IPS-20b (cell line): ENCODE measurements at regions not wholly inside any gene's neighbourhood (a gene's known extent, or its start where the extent isn't known, plus 50 kb on each side); places are given as distances from the start of the nearest gene placed in this dataset.
A peak's percentile ranks its signal among the peaks of the same experiment; 100 is the strongest.
"Not testable (repeated sequence)": the region's sequence is repeated elsewhere in the genome, so short reads cannot be mapped to it uniquely, and the experiment has no call there.

Experiments used
- H3K27ac ChIP-seq: one replicate; pipeline ENCODE4 v1.5.1; 2013; ENCODE audit warnings: low read length
- H3K27me3 ChIP-seq: 2 replicates; pipeline ENCODE4 v1.6.1; 2013; ENCODE audit warnings: mild to moderate bottlenecking, low read length, inconsistent platforms; ENCODE audit not compliant: insufficient read depth
- H3K36me3 ChIP-seq: 2 replicates; pipeline ENCODE4 v1.6.1; 2013; ENCODE audit warnings: low read depth, mild to moderate bottlenecking, inconsistent platforms, low read length, moderate library complexity; ENCODE audit not compliant: insufficient read depth
- H3K4me1 ChIP-seq: 2 replicates; pipeline ENCODE4 v1.6.1; 2013; ENCODE audit warnings: mild to moderate bottlenecking, control low read depth, inconsistent platforms, low read length, moderate library complexity; ENCODE audit not compliant: insufficient read depth
- H3K4me3 ChIP-seq: 2 replicates; pipeline ENCODE4 v1.5.1; 2013; ENCODE audit warnings: mild to moderate bottlenecking, low read length, inconsistent platforms
- H3K9ac ChIP-seq: 2 replicates; pipeline ENCODE4 v1.6.1; 2013; ENCODE audit warnings: low read depth, mild to moderate bottlenecking, inconsistent platforms, low read length, moderate library complexity
- H3K9me3 ChIP-seq: 2 replicates; pipeline ENCODE4 v1.6.1; 2013; ENCODE audit warnings: mild to moderate bottlenecking, low read depth, low read length, inconsistent platforms; ENCODE audit not compliant: insufficient read depth

DNA sequence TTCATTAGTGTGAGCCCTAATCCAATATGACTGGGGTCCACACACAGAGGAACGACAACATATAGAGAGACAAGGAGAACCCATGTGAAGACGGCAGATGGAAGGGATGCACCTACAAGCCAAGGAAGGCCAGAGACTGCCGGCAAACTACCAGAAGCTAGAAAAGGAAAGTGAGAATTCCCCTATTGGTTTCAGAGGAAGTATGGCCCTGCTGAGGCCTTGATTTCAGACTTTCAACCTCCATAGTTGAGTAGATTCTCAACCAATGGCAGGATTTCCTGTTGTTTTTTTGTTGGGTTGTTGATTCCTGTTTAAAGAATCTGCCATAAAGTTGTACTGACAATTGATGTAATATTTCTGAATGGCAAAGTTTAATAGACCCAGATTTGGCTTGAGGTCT, 241.5 kb downstream of the SATB2 start:
- Histone ChIP-seq H3K4me3 (no peak overlapping the region), H3K36me3 (no peaks in the 10 kb centered on the region), H3K27me3 (no peaks in the 10 kb centered on the region), H3K4me1 (no peaks in the 10 kb centered on the region), H3K9ac (no peak overlapping the region), H3K27ac (no peak overlapping the region), H3K9me3 (no peaks in the 10 kb centered on the region)

DNA sequence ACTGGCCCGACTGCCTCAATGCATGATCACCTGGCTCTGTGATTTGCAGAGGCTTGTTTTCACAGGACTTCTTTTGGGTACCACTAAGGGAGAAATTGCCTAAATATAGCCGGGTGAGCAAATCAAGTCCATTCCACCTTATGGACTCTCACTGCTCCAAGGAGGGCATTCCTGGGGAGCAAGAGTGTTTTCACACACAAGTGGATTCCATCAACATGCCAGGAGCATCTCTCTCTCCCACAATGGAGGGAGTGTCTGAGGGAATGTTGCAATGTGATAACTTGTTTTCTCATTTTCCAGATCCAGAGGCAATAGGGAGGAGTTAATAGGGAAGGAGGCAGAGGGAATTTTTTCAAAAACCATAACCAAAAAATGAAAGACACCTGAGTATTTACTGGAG, 250.7 kb downstream of the SATB2 start:
- Histone ChIP-seq H3K9ac (no peak overlapping the region), H3K27ac (no peak overlapping the region), H3K4me3 (no peak overlapping the region), H3K27me3 (no peaks in the 10 kb centered on the region), H3K4me1 (no peaks in the 10 kb centered on the region), H3K9me3 (no peaks in the 10 kb centered on the region), H3K36me3 (no peaks in the 10 kb centered on the region)

DNA sequence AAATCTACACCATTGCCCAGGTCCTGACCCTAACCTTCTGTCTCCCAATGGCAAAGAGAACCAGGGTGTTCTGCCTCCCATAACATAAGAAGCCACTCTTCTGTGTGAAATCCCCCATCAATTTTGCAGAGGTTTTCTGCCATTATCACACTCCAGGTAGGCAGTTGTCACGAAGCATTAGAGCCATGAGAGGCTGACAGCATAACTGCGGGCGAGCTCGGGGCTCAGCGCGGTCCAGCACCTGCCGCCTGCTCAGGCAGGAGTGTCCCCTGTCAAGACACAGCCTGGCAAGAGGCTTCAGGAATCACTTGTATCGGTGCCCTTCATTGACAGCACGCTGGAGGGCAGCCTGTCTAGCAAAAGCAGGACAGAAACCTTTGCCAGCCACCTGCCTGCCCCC, 251.2 kb downstream of the SATB2 start:
- Histone ChIP-seq H3K27ac (no peak overlapping the region), H3K4me3 (no peak overlapping the region), H3K27me3 (no peaks in the 10 kb centered on the region), H3K4me1 (no peaks in the 10 kb centered on the region), H3K9me3 (no peaks in the 10 kb centered on the region), H3K9ac (no peak overlapping the region), H3K36me3 (no peaks in the 10 kb centered on the region)

DNA sequence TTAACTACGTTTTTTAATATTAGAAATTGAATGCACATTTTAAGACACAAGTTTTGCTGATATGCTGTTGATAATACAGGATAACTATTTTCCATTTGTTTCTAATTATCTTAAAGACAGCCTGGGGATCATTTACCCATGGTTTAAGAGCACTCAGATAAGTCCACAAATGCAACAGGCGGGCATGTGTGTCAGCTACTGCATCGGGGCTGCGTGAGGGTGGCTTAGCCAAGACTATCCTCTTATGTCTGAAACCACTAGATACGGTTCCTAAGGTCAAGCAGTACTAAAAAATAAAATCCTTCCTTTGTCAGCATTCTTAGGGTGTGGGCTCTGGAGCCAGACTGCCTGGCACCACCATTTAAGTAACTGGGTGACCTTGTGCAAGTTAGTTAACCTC, 254.8 kb downstream of the SATB2 start:
- H3K36me3 ChIP-seq: no peaks in the 10 kb centered on the region
- no peaks in the 10 kb centered on the region for H3K4me1 ChIP-seq
- no peak overlapping the region for H3K9ac ChIP-seq
- no peaks in the 10 kb centered on the region for H3K27me3 ChIP-seq
- no peak overlapping the region for H3K27ac ChIP-seq
- no peaks in the 10 kb centered on the region for H3K9me3 ChIP-seq
- H3K4me3 ChIP-seq: no peak overlapping the region

DNA sequence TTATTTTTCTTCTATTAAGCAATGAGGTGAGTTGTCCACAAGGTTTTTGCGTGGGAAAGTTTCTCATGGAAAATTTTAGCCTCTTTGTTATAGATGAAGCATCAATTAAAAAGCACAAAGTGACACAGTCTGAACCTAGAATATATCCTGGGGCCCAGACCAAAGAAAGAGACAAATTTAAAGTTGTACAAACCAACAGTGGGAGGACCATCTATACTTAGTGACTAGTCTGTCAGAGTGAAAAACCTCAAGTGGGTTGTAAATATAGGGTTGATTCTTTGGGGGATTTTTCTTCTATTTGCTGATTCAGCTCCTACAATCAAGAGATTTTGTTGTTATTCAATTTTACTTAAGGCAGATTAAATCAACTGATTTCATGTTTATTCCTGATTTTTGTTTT, 256.2 kb downstream of the SATB2 start:
- no peak overlapping the region for H3K27ac ChIP-seq
- no peaks in the 10 kb centered on the region for H3K36me3 ChIP-seq
- H3K9me3 ChIP-seq: no peaks in the 10 kb centered on the region
- no peaks in the 10 kb centered on the region for H3K27me3 ChIP-seq
- H3K4me3 ChIP-seq: no peak overlapping the region
- no peak overlapping the region for H3K9ac ChIP-seq
- no peaks in the 10 kb centered on the region for H3K4me1 ChIP-seq

DNA sequence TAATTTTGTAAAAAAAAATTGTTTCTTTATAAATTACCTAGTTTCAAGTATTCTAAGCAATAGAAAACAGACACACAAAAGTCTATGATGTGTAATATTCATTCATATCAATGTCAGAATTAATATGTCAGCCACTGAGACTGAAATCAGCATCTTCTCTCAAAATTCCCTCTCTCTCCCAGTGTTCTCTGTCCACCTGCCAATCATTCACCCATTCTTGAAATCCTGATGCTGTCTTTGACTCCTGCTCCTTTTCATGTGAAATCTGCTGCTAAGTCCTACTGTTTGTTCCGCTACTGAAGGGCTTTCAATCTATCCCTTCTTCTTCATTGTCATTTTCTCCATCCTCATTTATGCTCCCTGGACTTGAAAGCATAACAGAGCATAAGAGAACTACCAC, 257.9 kb downstream of the SATB2 start:
- no peaks in the 10 kb centered on the region for H3K27me3 ChIP-seq
- no peaks in the 10 kb centered on the region for H3K36me3 ChIP-seq
- H3K4me3 ChIP-seq: no peak overlapping the region
- no peak overlapping the region for H3K9ac ChIP-seq
- no peaks in the 10 kb centered on the region for H3K9me3 ChIP-seq
- no peaks in the 10 kb centered on the region for H3K4me1 ChIP-seq
- no peak overlapping the region for H3K27ac ChIP-seq

DNA sequence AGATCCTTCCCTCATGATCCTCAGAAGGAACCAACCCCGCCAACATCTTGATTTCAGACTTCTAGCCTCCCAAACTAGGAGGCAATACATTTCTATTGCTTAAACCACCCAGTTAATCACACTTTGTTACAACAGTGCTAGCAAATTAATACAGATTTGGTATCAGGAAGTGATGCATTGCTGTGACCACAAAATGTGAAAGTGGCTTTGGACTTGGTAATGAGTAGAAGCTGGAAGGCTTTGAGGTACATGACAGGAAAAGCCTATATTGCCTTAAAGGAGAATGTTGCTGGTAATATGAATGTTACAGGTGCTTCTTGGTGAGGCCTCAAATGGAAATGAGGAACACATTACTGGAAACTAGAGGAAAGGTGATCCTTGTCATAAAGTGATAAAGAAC, 260.3 kb downstream of the SATB2 start:
- no peaks in the 10 kb centered on the region for H3K27me3 ChIP-seq
- no peaks in the 10 kb centered on the region for H3K4me1 ChIP-seq
- no peak overlapping the region for H3K4me3 ChIP-seq
- H3K9ac ChIP-seq: no peak overlapping the region
- H3K36me3 ChIP-seq: no peaks in the 10 kb centered on the region
- no peak overlapping the region for H3K27ac ChIP-seq
- H3K9me3 ChIP-seq: no peaks in the 10 kb centered on the region

DNA sequence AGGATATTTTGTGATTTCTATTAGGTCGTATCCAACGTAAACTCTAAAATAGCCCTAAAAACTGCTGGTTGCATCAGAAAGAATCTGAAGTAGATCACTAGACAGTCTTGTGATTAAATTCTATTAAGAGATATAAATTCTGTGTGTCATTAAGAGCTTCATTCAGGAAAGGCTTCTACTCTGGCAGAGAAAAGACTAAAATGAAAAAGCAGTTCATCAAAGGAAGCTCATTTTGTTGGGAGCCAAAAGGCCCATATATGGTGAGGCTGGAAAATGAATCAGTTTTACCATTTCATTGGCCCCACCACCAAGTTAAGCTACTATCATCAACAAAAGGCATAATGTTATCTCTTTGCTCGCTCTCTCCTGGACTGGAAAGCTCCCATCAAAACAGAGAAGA, 261.1 kb downstream of the SATB2 start:
- Histone ChIP-seq H3K4me3 (no peak overlapping the region), H3K27me3 (no peaks in the 10 kb centered on the region), H3K27ac (no peak overlapping the region), H3K36me3 (no peaks in the 10 kb centered on the region), H3K9me3 (no peaks in the 10 kb centered on the region), H3K9ac (no peak overlapping the region), H3K4me1 (no peaks in the 10 kb centered on the region)

DNA sequence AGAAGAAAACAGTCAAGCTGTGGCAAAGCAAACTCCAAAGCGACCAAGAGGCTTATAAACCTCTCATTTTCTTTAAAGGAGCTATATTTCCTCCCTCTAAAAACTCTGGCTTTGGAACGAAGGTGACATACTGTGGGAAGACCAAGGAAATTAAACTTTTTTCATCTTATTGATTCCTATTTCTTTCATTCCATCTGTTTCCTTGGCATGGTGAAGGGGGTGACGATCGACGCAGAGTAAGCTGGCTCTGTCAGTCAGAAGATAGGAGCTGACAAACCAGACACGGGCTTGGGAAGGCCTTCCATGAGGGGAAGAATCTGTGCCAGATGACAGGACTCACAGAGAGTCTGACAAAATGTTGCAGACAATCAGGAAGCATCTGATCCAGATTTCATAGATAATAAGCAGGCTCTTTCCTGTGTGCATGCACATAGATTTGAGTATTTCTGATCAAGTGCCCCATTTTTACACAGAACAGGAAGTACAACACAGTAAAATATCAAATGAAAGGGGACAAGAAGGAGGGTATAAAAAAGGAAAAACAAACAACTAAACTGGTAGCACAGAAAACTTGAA, 261.7 kb downstream of the SATB2 start:
- Histone ChIP-seq H3K9ac (no peak overlapping the region), H3K27me3 (no peaks in the 10 kb centered on the region), H3K36me3 (no peaks in the 10 kb centered on the region), H3K4me1 (no peaks in the 10 kb centered on the region), H3K27ac (no peak overlapping the region), H3K4me3 (no peak overlapping the region), H3K9me3 (no peaks in the 10 kb centered on the region)

DNA sequence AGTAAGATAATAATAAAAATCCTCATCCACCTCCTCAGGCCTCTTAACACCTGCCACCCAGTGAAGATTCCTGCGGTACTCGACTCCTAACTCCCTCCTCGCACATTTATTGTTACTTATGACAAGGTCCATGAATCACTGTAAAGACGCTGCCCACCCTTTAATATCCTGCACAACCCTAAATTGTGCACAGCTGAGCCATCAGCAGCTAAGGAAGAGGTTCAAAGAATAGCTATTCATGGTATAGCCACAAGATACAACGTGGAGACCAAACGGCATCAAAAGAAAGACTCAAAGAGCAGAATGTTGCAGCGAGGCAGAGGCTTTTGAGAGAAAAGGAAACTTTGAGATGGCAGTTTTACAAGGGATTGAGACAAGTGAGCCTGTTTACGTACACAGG, 266.3 kb downstream of the SATB2 start:
- H3K27me3 ChIP-seq: no peaks in the 10 kb centered on the region
- H3K36me3 ChIP-seq: no peaks in the 10 kb centered on the region
- no peak overlapping the region for H3K9ac ChIP-seq
- no peak overlapping the region for H3K4me3 ChIP-seq
- no peaks in the 10 kb centered on the region for H3K9me3 ChIP-seq
- no peak overlapping the region for H3K27ac ChIP-seq
- peaks cover 6% of the 10 kb centered on the region for H3K4me1 ChIP-seq

DNA sequence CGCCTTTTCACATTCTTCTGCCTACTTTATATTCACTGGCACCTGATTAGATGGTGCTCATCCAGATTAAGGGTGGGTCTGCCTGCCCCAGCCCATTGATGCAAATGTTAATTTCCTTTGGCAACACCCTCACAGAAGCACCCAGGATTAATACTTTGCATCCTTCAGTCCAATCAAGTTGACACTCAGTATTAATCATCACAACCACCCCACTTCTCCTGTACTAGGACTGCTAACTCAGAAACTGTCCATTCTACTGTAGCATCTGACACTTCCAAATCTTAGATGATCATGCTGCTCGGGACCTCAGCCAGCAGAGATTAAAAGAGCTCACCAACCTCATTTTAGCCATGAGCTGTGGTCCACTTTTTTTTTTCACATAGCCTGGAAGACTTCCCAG, 268.5 kb downstream of the SATB2 start:
- Histone ChIP-seq H3K4me3 (no peak overlapping the region), H3K27ac (no peak overlapping the region), H3K27me3 (no peaks in the 10 kb centered on the region), H3K4me1 (peaks cover 11% of the 10 kb centered on the region), H3K9ac (no peak overlapping the region), H3K9me3 (no peaks in the 10 kb centered on the region), H3K36me3 (no peaks in the 10 kb centered on the region)

DNA sequence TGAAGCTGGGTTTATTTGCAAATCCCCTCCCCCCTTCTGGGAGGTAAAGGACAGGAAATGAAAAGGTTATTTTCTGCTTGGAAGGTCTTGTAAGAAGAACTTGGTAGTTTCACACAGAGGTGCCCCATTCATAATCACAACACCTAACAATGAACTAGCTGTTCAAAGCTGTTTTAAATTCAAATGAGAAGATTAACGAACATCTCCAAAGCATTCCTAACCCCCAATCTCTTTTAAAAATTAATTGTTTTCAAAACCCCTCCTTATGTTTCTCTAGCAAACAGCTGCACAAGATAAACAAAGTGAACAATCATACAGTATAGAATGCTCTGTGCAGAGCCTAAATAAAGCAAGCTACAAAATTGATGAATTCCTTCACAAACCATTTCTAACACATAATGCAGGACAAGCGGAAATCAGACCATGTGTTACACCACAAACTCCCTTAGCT, 271.4 kb downstream of the SATB2 start:
- Histone ChIP-seq H3K4me3 (peak overlapping the region; percentile 3), H3K4me1 (peaks cover 11% of the 10 kb centered on the region), H3K36me3 (no peaks in the 10 kb centered on the region), H3K27me3 (no peaks in the 10 kb centered on the region), H3K9ac (peak overlapping the region; percentile 0; the same call in 1 of the 2 replicates), H3K27ac (peak overlapping the region; percentile 7), H3K9me3 (no peaks in the 10 kb centered on the region)

DNA sequence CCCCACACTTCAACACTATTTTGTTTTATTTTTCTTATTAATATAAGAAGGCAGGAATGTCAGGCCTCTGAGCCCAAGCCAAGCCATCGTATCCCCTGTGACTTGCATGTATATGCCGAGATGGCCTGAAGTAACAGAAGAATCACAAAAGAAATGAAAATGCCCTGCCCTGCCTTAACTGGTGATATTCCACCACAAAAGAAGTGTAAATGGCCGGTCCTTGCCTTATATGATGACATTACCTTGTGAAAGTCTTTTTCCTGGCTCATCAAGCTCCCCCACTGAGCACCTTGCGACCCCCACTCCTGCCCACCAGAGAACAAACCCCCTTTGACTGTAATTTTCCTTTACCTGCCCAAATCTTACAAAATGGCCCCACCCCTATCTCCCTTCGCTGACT, 272.6 kb downstream of the SATB2 start:
- H3K9me3 ChIP-seq, H3K36me3 ChIP-seq, H3K9ac ChIP-seq, H3K4me3 ChIP-seq, H3K27me3 ChIP-seq: not testable (repeated sequence)
- Histone ChIP-seq H3K4me1 (peaks cover 11% of the 10 kb centered on the region), H3K27ac (peak overlapping the region; percentile 65)
